ENCODE measurements at regions not wholly inside any gene's neighbourhood (a gene's known extent, or its start where the extent isn't known, plus 50 kb on each side); places are given as distances from the start of the nearest gene placed in this dataset.

GRCh38 chr12:131482199-131482598 is 228.7 kb upstream of the SFSWAP start:
- FAIRE-seq (no peak), DNase-seq (ENCODE audit: low spot score in 2 of 2) (no peak)

DNA sequence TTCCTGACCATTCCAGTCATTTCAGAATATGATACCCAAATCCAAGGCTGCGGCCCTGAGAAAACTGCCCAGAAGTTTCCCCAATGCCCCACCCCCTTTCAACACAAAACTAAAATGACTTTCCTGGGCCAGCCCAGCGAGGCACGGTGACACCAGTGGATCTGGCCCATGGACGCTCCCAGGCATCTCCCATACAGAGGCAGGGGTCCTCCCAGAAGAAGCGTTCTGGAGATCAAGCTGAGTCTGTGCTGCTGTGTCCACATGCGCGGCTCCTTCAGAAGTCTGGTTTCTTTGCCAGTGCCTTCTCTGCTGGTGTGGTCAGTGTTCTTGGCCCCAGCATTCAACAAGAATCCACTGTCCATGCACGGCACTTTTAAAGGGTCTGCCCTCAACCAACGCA is 228.2 kb upstream of the SFSWAP start:
- DNase-seq (ENCODE audit: low spot score in 2 of 2) (no peak), FAIRE-seq (no peak)

- FAIRE-seq (no peak), DNase-seq (ENCODE audit: low spot score in 2 of 2) (no peak)
Observed at GRCh38 chr12:131486451-131487230, 224.2 kb upstream of the SFSWAP start.

GRCh38 chr12:131487388-131488124 is 223.3 kb upstream of the SFSWAP start:
- FAIRE-seq (no peak), DNase-seq (ENCODE audit: low spot score in 2 of 2) (no peak)

DNA sequence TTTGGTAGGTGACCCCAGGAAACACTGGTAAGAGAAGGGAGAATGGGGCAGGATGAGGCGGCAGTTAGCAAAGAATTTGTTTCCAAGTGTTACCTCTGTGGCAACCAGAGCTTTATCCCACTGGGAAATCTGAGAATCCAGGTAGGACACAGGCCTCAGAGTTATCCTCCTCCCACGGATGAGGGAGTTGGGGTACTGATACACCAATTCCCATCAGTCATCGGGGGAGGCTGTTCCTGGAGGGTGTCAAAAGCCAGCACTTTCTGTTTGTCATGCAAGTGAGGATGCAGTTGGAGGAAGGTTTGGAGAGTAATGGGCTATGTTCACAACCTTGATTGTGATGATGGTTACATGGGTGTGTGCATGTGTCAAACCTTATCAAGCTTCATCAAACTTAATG is 221.2 kb upstream of the SFSWAP start:
- DNase-seq (ENCODE audit: low spot score in 2 of 2) (no peak), FAIRE-seq (no peak)

DNA sequence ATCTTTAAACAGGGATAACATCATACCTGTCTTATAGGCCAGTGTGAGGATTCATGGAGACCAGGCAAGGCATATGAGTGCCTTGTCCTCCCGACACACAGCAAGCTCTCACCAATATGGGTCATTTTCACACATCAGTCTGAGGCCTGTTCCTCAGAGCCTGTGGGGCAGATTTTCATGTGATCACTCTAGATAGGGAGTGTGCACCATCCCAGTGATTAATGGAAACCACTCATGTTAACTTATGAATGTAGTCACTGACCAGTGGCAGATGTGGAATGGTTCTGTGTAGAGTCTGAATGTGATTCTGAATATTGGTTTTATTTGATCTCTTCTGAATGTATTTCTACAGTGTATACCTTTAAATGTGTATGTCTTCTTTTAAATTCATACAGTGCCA is 219.7 kb upstream of the SFSWAP start:
- DNase-seq (ENCODE audit: low spot score in 2 of 2) (no peak), FAIRE-seq (no peak)

GRCh38 chr12:131491916-131492490 is 218.9 kb upstream of the SFSWAP start:
- DNase-seq (ENCODE audit: low spot score in 2 of 2) (no peak), FAIRE-seq (no peak)

DNA sequence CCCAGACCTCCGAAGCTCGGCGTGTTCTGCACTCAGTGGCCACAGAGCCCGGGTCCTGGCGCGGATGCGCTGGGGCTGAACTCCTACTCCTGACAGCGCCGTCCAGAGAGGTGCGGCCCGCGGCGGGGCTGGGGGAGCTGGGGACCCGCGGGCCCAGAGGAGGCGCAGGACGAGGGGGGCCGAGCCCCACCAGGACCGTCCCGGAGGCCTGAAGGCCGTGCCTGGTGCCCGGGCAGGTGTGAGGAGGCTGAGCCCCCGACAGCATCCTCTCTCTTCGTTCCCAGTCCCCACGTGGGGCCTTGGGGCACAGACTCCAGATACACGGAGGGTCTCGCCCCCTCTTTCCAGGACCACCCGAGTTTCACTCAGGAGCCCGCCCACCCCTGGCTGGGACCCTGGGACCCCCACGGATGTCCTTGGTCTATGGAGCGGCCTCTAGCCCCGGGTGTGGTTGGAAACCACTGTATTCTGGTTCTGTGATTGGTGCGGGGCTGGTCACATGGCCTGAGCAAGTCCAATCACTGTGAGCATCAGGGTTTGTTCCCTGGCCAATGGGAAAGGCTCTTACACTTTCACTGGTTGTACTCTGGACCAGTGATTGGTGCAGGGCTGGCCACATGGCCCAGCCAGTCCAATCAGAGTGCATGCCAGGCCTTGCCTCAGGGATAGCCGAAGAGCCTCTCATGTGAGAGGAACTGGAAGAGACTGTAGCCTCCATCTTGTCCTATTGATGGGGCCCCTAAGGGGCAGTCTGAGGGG is 217.6 kb upstream of the SFSWAP start:
- DNase-seq (ENCODE audit: low spot score in 2 of 2): no peak
- FAIRE-seq: no peak

- no peak for DNase-seq (ENCODE audit: low spot score in 2 of 2)
- FAIRE-seq: no peak
Observed at GRCh38 chr12:131494216-131494615, 216.7 kb upstream of the SFSWAP start.

DNA sequence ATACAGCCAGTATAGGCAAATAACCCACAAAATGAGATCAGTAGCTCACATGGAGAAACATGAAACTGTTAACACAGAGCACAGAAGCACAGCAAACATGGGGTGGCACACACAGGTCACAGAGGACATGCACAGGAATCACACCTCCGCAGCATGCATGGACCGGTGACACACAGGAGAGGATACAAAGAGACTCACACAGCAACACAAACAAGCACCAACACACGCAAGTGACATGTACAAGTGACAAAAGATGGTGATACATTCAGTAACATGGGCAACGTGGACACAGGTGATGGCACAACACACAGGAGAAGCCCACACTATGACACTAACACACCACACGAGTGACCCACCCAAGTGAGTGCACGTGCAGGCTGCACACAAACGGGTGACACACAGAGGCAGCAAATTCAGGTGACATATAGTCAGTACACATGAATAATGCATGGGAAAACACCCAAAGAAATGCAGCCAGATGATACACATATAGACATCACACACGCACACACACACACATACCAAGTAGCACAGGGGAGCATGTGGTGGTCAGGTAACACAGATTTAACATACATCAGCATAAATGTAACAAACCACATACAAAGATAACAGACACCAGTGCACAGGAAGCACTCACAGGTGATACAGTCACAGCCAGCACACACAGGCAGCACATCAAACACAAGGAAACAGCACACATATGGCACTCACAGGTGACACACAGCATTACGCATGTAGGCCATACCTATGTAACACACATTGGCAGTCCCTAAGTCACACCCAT is 216.0 kb upstream of the SFSWAP start:
- FAIRE-seq: no peak
- DNase-seq (ENCODE audit: low spot score in 2 of 2): no peak

GRCh38 chr12:131497966-131498365 is 212.9 kb upstream of the SFSWAP start:
- DNase-seq (ENCODE audit: low spot score in 2 of 2): no peak
- no peak for FAIRE-seq

- DNase-seq (ENCODE audit: low spot score in 2 of 2) (no peak), FAIRE-seq (no peak)
Observed at GRCh38 chr12:131499160-131499863, 211.6 kb upstream of the SFSWAP start.

- no peak for DNase-seq (ENCODE audit: low spot score in 2 of 2)
- FAIRE-seq: no peak
Observed at GRCh38 chr12:131499864-131500190, 211.1 kb upstream of the SFSWAP start.

- DNase-seq (ENCODE audit: low spot score in 2 of 2): no peak
- no peak for FAIRE-seq
Observed at GRCh38 chr12:131500564-131500963, 210.3 kb upstream of the SFSWAP start.

- no peak for DNase-seq (ENCODE audit: low spot score in 2 of 2)
- no peak for FAIRE-seq
Observed at GRCh38 chr12:131505561-131505960, 205.3 kb upstream of the SFSWAP start.

- DNase-seq (ENCODE audit: low spot score in 2 of 2) (no peak), FAIRE-seq (no peak)
Observed at GRCh38 chr12:131506426-131506825, 204.5 kb upstream of the SFSWAP start.

DNA sequence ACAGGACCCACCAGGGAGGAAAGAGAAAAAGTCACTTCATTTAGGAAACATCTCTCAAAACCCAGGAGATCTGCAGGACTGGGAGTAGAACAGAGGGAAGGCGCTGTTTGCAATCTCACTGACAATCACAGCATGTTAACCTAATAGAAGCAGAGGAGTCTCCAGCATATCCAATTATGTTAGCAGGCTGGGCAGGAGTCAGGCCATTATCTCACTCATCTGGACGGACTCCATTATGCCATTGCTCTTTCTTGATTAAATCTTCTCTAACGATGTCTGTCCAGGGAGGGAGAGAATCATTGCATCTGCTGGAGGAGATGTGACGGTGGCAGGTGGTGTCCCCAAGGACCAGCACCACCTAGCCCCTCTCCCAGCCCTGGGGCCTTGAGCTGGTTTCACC is 203.8 kb upstream of the SFSWAP start:
- DNase-seq (ENCODE audit: low spot score in 2 of 2) (no peak), FAIRE-seq (no peak)

DNA sequence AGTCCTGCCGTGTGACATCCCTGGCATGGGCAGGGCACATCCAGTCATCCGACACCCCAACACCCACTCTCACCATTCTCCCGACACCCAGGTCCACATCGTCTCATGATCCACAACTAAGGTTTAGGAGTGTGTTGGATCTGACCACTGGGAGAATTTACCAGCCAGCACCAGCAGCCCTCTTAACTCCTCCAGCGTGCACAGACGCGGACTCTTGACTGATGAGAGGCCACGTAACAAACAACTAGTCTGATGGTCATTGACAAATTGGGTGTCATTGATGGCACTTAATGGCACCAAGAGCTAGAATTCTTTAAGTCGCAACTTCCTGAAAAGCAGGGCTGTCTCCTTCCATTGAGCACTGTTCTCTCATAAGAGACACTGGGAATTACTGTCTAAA is 203.0 kb upstream of the SFSWAP start:
- DNase-seq (ENCODE audit: low spot score in 2 of 2) (no peak), FAIRE-seq (no peak)

DNA sequence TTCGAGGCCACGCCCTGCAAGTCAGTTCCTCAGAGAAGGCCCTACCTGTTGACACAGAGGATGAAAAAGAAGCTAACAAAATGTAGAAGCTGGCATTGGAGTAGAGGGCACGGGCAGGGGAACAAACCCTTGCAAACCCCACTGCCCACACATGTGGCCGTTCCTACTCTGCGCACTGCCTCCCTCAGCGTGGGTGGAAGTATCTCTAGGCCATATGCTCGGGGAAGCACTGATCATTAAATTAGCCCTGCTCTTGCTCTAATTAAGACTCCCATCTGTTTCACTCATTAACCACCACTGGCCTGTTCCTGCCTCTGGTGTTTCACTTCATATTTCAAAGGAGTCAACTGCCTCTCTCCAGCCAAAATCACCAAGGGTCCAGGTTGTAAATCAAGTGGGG is 201.2 kb upstream of the SFSWAP start:
- FAIRE-seq (no peak), DNase-seq (ENCODE audit: low spot score in 2 of 2) (no peak)

- FAIRE-seq: no peak
- DNase-seq (ENCODE audit: low spot score in 2 of 2): no peak
Observed at GRCh38 chr12:131510431-131510830, 200.5 kb upstream of the SFSWAP start.
